GM21447 (cell line): ENCODE measurements at regions not wholly inside any gene's neighbourhood (a gene's known extent, or its start where the extent isn't known, plus 50 kb on each side); places are given as distances from the start of the nearest gene placed in this dataset.

Experiments
- ATAC-seq: cut with Tn5 transposase; IDR thresholded peaks from one replicate; pipeline ENCODE4 v1.9.1; 2021; ENCODE audit not compliant: unreplicated experiment

GRCh38 chr20:21033817-21034216 lies 72.3 kb downstream of the LINC00237 start:
- ATAC-seq, result no peak

GRCh38 chr20:21031666-21032065 lies 74.5 kb downstream of the LINC00237 start:
- no peak for ATAC-seq

- ATAC-seq, result no peak
These were observed 76.8 kb downstream of the LINC00237 start for GRCh38 chr20:21029341-21029740.

- ATAC-seq, result no peak
These were observed 77.2 kb downstream of the LINC00237 start for GRCh38 chr20:21028921-21029320.

- no peak for ATAC-seq
These were observed 77.7 kb downstream of the LINC00237 start for GRCh38 chr20:21028436-21028835.

- ATAC-seq, result no peak
These were observed 78.6 kb downstream of the LINC00237 start for GRCh38 chr20:21027569-21027968.

GRCh38 chr20:21026951-21027350 lies 79.2 kb downstream of the LINC00237 start:
- no peak for ATAC-seq

GRCh38 chr20:21024420-21024819 lies 81.7 kb downstream of the LINC00237 start:
- no peak for ATAC-seq

GRCh38 chr20:21022925-21023324 lies 83.2 kb downstream of the LINC00237 start:
- no peak for ATAC-seq

GRCh38 chr20:21021472-21021790 lies 84.7 kb downstream of the LINC00237 start:
- ATAC-seq, result no peak

GRCh38 chr20:21020659-21021471 lies 85.3 kb downstream of the LINC00237 start:
- no peak for ATAC-seq

- ATAC-seq, result no peak
These were observed 86.1 kb downstream of the LINC00237 start for GRCh38 chr20:21019814-21020658.

- ATAC-seq, result no peak
These were observed 86.7 kb downstream of the LINC00237 start for GRCh38 chr20:21019468-21019813.

- no peak for ATAC-seq
These were observed 87.6 kb downstream of the LINC00237 start for GRCh38 chr20:21018576-21018975.

GRCh38 chr20:21017528-21018085 lies 88.6 kb downstream of the LINC00237 start:
- no peak for ATAC-seq

GRCh38 chr20:21016751-21017150 lies 89.4 kb downstream of the LINC00237 start:
- ATAC-seq, result no peak

- no peak for ATAC-seq
These were observed 91.6 kb downstream of the LINC00237 start for GRCh38 chr20:21014528-21014927.

- no peak for ATAC-seq
These were observed 97.2 kb downstream of the LINC00237 start for GRCh38 chr20:21008951-21009350.

GRCh38 chr20:21006611-21007010 lies 99.5 kb downstream of the LINC00237 start:
- ATAC-seq, result no peak

- ATAC-seq, result no peak
These were observed 101.6 kb downstream of the LINC00237 start for GRCh38 chr20:21004386-21005076.

GRCh38 chr20:21003902-21004301 lies 102.3 kb downstream of the LINC00237 start:
- no peak for ATAC-seq
